ENCODE measurements at regions not wholly inside any gene's neighbourhood (a gene's known extent, or its start where the extent isn't known, plus 50 kb on each side); places are given as distances from the start of the nearest gene placed in this dataset.
"Not testable (repeated sequence)": the region's sequence is repeated elsewhere in the genome, so short reads cannot be mapped to it uniquely, and the experiment has no call there.

DNA sequence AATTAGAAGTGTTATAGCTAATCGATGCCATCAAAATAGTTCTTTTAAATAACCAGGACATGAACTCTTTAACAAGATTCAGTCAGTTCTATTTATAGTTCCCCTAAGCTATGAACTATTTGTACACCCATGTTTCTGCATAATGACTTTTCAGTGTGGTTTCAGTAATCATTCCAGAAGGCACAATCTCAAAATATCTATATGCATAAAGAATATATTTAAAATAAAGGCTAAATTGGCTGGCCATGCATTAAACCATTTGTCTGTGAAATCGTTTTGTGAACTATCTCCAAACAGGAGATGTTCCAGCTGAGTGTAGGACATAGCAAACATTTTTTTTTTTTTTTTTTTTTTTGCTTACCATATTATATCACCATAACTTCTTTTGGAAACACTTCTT is 719.3 kb downstream of the PLCL1 start:
- no peak for DNase-seq (ENCODE audit: low read depth, low spot score)

DNA sequence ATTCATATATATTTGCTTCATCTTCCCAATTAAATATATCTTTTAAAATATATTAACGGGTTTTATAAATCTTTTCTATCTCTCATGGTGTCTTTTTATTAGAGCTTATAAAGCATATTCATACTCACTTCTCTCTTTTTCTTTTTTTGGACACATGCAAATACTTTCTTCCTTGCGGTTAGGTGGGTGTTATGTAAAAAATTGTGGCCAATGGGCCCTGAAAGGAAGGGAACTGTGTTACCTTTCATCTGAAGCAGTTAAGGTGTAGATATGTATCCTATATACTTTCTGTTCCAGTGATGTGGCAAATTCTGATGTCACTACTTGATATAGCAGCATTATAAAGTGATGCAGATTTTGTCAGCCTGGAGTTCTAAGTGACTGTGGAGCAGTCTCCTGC is 714.5 kb downstream of the PLCL1 start:
- DNase-seq (ENCODE audit: low read depth, low spot score) = no peak

DNA sequence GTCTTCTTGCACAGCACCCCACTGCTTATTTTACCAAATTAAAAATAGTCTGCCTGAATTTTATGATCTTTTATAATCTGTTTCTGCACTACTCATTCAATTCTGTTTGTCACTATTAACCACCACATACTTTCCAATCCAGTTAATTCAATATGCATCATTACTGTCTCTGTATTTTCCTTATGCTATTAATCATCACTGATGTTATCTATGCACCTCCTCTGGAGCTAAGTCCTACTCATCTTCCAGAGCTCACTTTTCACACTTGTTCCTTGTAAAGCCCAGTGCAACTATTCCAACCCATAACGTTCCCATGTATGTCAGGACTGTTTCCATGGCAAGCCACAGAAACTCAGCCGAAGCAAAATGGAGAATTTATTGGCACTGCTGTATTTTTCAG is 713.6 kb downstream of the PLCL1 start:
- no peak for DNase-seq (ENCODE audit: low read depth, low spot score)

DNA sequence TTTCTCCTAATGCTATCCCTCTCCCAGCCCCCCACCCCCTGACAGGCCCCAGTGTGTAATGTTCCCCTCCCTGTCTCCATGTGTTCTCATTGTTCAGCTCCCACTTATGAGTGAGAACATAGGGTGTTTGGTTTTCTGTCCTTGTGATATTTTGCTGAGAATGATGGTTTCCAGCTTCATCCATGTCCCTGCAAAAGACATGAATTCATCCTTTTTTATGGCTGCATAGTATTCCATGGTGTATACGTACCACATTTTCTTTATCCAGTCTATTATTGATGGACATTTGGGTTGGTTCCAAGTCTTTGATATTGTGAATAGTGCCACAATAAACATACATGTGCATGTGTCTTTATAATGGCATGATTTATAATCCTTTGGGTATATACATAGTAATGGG is 704.2 kb downstream of the PLCL1 start:
- not testable (repeated sequence) for DNase-seq (ENCODE audit: low read depth, low spot score)

DNA sequence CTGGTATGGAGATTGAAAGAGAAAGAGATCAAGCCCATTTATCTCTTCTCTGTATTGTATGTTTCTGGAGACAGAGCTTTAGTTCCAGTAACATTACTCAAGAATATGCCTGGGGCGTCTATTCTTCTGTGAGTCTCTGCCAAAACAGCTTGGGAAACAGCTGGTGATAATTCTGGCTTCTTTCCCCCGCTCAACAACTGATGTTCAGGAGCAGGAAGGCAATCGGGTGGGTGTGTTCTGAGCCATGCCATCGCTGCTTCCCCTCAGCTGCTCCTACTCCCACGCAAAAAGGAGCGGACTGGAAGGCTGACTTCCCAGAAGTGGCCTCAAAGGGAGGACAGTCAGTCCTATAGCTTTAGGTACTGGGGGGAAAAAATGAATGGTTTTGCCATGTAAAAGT is 695.1 kb downstream of the PLCL1 start:
- DNase-seq (ENCODE audit: low read depth, low spot score) = no peak

DNA sequence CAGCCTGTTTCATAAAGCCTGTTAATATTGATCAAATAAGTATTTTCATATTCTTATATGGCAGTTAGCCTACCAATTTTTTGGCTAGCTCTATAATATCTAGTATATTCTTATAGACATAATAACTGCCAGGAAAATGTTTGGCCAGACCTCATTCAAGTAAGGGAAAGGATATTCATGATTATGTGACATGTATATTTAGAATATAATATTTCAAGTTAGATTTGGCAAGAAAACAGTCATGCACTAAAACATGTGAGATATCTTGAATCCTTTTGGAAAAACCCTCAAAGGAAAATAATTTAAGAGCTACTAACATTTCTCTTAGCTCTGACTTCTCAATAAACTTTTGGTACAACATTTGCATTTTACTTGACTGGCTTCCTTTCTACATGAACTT is 694.1 kb downstream of the PLCL1 start:
- DNase-seq (ENCODE audit: low read depth, low spot score) = no peak

DNA sequence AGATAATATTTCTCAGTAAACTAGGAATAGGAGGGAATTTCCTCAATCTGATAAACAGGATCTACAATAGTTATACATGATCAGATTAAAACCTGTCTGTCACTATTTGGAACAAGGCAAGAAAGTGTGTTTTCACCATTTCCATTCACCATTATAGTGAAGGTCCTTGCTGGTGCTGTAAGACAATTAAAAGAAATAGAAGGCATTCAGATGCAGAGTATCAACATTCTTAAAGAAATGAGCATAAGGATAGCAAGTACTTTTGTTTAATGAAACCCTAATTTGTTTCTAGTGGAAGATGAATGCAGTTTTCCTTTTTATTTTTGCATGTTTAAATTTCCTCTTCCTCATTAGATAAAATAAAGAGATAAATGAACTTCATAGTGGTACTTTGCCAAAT is 693.7 kb downstream of the PLCL1 start:
- DNase-seq (ENCODE audit: low read depth, low spot score) = no peak

DNA sequence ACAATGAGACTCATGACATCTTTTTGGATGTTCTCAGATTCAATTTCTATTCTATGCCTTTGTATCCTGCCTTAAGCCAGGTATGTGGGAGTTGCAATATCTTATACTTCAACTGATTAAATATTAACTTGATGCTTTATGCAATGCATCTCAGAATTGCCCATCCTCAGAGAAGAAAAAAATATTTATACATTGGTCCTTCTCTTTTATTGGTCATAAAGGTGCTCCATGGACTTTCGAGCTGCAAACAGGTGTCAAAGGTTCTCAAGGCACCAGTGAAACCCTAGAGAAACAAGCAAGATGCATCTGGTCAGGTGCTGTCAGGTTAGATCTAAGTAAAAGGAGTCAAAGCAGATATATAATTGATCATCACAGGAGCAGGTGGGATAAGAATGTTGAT is 690.5 kb downstream of the PLCL1 start:
- DNase-seq (ENCODE audit: low read depth, low spot score) = no peak

DNA sequence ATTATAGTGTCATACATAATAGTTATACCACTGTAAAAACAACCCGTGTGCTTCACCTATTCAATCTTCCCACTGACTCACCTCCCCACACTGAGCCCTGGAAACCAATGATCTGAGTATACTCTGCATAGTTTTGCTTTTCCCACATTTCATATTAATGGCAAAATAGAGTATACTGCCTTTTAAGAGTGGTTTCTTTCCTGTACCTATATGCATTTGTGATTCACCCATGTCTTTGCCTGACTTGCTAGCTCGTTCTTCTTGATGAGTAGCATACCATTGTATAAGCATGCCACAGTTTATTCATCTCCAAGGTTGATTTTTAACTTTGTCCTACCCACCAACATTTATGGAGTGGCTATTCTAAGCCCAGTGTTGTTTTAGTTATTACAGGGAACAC is 686.4 kb downstream of the PLCL1 start:
- no peak for DNase-seq (ENCODE audit: low read depth, low spot score)

DNA sequence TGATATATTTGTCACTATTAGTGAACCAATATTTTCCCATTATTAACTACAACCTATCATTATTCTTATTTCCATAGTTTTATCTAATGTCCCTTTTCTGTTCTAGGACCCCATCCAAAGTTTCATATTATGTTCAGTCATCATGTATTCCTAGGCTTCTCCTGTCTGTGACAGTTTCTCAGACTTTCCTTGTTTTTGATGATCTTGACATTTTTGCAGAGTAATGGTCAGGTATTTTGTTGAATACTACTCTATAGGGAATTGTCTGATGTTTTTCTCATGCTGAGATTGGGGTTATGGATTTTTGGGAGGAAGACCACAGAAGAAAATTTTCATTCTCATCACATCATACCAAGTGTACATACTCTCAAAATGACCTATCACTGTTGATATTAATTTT is 684.6 kb downstream of the PLCL1 start:
- DNase-seq (ENCODE audit: low read depth, low spot score) = no peak

DNA sequence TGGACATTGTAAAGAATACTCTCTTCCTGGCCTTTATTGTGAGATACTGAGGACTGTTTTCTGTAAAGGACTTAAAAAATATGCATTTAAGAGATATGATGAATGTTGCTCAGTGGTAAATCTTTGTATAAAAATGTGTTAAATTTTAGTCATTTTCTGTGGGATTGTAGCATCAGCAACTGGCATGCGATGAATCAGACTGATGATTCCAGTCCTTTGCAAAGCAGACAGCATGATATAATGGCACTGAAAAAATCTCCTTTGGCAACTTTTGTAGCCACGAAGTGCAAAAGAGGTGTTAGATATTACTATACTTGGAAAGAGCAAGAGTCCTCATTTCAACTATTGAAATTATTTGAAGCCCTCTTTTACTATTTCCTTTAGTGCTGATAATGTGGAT is 678.7 kb downstream of the PLCL1 start:
- DNase-seq (ENCODE audit: low read depth, low spot score) = no peak

DNA sequence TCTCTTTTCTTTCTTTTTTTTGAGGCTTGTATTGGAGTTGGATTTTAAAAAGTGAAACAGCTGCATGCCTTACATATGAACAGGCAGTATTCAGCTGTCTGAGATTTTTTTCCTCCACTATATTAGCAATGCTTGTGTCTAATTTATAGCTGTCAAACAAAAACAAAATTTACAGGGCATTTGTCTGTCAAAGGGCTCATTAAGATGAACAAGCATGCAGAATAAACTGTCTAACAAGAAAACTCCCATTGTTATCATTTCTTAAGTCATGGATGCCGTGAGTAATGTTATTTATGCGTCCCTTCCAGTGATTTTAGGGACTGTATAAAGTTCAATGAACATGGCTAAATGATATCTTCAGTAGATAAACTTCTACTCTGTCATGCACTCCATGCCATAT is 674.7 kb downstream of the PLCL1 start:
- DNase-seq (ENCODE audit: low read depth, low spot score) = no peak

DNA sequence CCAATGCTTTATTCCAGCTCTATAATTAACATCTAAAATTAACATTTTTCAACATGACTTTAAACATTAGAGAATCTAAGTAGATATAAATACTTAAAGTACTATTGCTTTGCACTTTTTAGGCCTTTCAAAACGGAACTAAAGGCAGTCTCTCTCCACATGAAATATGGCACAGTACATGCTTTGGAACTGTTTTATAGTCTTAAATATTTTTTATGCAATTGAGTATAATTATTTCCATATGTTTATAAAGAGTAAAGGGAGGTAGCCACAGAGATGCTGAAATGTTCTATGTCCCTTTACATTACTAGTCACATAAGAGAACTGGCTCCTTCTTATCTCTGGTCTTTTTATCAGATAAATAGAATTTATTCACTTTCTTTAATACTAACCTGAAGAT is 674.0 kb downstream of the PLCL1 start:
- DNase-seq (ENCODE audit: low read depth, low spot score) = no peak

DNA sequence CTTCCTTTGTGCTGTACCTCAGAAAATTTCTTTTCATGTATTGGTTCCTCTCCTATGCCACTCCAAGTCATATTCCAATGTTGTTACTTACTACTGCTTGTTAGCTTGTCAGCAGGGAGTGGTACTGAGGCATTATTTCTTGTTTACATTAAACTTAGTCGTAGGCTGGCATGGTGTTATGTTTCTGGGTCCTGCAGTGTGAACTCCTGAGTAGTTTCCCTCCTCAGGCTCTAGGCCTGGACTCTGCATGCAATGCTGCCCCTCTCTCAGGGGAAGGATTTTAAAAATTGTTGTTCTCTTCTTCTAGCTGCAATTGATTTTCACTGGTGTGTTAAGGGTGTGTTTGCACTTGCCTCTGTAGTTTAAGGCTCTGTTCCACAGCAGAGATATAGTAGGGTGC is 671.6 kb downstream of the PLCL1 start:
- no peak for DNase-seq (ENCODE audit: low read depth, low spot score)

DNA sequence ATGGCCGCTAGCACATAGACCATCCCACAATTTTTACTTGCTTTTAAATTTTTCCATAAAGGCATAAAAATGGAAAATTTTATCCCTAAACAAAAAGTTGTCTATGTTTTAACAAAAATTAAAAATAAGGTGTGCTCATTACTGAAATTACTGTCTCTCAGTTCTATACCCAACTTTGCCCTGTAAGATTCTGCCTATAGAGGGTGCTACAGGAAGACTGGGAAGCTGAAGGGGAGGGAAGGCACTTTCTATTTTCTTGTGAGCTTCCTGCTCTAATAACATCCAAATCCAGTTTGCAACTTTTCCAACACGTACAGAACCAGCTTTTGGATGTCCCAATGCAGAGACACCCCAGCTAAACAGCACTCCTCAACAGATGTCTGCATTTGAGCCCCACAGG is 666.9 kb downstream of the PLCL1 start:
- no peak for DNase-seq (ENCODE audit: low read depth, low spot score)

DNA sequence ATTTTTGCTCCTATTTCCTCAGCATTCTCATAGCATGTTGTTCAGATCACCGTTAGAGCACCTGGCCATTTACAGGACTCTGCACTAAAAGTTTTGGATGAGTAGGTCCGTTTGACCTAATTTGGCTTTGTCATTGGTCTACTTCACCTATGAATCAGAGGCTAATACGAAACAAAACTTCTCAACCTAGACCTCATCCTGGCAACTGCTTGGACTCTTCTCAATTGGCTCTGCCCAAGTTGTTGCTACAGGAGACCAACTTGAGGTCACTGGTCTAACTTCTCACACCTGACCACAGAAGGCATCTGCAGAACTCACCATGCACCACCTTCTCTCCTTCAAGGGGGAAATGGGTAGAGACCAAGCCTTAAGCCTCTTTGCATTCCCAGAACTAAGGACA is 663.7 kb downstream of the PLCL1 start:
- no peak for DNase-seq (ENCODE audit: low read depth, low spot score)

DNA sequence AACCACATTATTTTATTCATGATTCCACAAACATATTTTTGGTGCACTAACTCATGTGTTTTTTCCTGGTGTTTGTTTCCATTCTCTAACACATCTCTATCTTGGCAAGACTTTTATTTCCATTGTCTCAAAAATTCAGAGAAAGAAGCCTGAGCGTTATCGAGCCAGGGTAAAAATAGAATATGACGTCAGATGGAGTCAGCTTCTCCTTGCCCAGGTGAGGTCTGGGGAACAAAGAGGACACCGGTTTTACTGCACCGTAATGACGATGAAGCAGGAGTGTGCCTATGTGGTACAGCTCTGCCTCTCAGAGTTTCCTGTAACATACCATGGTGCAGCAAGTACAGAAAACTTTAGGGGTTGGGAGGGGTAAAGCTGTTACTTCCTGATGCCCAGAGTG is 661.6 kb downstream of the PLCL1 start:
- no peak for DNase-seq (ENCODE audit: low read depth, low spot score)

DNA sequence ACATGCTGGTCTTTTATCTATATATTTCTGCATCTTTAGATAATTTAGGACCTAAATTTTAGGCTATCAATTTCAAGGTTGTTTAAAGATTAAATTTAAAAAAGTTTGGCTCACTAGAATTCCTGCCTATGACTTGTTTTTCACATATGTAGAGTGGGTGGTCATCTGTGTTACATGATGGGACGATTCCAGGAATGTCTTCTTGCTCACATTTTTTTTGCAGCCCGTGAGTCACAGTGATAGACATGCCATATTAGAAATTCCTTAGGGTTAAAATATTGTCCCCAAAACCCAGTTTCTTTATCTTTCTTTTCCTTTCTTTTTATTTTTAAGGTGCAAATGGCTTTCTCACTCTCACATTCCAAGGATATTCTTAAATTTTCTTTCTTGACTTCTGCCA is 652.0 kb downstream of the PLCL1 start:
- DNase-seq (ENCODE audit: low read depth, low spot score) = no peak

DNA sequence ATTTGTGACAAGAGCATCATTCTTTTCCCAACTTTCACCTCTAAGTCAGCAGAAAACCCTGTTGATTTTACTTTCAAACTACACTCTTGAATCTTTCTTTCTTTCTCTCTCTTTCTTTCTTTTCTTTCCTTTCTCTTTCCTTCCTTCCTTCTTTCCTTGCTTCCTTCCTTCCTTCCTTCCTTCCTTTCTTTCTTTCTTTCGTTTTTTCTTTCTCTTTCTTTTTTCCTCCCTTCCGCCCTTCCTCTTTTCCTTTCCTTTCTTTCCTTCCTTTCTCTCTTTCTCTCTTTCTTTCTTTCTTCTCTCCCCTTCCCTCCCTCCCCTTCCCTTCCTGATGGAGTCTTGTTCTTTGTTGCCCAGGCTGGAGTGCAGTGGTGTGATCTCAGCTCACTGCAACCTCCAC is 649.5 kb downstream of the PLCL1 start:
- no peak for DNase-seq (ENCODE audit: low read depth, low spot score)

DNA sequence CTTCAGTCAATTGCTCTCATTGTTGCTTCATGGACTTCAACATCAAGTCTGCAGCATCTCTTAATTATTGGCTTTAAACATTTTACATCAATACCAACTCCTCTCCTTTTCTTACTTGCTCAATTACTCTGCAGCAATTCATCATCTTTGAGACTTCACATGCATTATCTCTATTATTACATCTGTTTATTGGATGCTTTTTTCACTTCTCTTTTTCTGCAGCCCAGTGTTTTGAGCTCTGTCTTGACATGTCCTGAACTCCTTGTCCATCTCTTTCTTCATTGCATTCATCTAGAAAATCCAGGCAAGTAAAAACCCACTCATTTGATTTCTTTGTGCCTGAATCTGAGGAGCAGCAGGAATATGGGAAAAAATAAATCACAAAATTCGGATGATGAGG is 647.9 kb downstream of the PLCL1 start:
- no peak for DNase-seq (ENCODE audit: low read depth, low spot score)

DNA sequence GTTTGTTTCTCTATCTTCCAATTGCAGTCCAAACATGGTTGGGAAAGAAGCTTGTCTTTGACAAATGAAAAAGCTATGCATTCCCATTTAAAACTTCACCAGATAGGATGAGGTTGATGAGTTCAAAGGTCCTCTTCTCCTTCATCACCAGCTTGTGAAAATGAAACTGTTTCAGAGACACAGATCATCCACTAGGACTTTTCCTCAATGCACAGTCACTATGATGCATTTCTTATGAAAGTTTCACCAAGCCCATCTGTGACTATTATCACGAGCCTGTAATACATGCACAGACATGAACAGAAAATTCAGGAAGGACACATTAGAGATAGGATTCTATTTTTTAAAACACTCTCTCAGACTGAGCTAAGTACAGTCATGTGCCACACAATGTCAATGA is 644.4 kb downstream of the PLCL1 start:
- no peak for DNase-seq (ENCODE audit: low read depth, low spot score)

DNA sequence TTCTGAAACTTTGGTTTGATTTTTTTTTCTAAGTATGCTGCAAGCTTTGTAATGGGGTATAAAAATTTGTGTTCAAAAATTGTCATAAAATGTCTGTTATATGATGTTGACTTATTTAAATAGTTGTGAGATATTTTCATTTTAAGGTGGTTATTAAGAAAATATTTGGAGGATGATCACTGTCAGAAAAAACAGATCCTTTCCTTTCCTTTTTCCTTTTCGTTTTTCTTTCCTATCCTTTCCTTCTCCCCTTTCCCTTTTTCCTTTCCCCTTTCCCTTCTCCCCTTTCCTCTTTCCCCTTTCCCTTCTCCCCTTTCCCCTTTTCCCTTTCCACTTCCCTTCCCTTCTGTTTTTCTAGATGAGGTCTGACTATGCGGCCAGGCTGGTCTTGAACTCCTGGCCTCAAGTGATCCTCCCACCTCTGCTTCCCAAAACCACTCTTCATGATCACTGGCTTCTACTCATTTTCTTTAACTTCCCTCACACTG is 640.5 kb downstream of the PLCL1 start:
- DNase-seq (ENCODE audit: low read depth, low spot score) = no peak

DNA sequence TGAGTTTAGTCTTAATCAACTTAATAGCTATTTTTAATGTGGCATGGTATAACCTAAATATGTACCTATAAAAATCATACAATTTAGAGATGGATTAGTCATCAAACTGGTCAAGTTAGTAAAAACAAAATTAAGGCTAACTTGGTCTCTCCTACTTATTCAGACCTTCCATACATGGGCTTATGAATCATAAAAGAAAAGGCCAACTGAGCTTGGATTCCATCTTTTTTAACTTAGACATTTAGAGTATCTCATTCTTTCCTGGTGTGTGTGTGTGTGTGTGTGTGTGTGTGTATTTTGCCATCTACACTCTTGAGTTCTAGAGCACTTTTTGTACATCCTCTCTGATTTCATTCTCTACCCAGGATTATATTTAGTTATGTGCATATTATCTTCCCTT is 637.5 kb downstream of the PLCL1 start:
- DNase-seq (ENCODE audit: low read depth, low spot score) = no peak

DNA sequence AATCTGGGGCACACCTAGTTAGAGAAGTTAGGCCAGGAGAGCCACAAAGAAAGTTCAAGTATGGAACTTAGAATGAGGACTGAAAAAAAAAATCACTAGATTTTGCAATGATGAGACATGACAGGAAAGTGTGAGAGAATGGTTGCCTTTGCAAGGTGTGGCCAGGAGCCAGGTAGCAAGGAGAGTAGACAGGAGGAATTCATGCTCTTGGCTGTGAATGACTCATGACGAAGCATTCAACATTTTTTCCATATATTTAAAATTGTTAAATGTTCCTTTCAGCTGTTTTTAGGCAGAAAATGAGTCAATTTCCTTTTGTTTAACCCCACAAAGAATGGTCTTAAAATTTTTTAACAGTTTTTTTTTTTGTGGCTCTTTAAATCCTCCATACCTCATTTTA is 636.9 kb downstream of the PLCL1 start:
- DNase-seq (ENCODE audit: low read depth, low spot score) = no peak

DNA sequence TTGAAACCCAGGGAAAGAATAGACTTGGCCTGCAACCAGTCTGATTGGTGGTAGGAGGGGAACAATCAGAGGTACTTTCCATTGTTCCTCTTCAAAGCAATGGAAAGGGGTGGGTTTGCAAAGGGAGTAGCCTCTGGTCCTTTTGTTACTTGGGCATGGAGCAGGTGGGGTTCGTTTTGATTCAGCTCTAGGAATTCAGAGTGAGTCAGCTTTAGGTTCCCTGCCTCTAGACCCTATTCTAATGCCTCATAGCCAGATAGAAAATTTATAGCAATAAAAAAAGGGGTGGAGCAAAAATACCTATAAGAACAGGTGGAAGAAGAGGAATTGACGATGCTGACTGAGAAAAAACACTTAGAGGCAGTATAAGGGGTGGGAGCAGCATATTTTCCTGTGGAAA is 636.4 kb downstream of the PLCL1 start:
- DNase-seq (ENCODE audit: low read depth, low spot score) = no peak
